Activated CD4-positive, alpha-beta T cell treated with anti-CD3 and anti-CD28 coated beads for 48 hours (primary cell): ENCODE measurements at regions not wholly inside any gene's neighbourhood (a gene's known extent, or its start where the extent isn't known, plus 50 kb on each side); places are given as distances from the start of the nearest gene placed in this dataset.

Source experiments
- DNase-seq: peaks from one replicate; pipeline ENCODE4 v3.0.0-alpha.2; 2020

DNA sequence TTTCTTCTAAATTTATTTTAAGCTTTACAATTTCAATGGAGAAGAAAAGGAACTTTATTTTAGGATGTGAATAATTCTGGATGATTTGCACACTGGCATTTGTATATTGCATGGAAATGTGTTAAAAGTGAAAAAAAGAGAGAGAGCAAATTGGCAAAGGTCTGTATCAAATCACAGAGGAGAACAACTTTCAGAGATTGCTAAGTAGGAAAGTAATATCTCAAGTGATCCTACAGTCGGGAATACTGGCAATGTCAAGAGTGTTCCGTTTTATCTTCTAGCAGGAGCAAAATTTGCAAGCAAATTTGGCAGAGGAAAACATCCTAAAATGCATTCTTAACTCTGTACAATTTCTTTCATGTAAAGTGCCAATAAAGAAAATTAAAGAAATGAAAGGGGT lies 97.1 kb upstream of the TMC3 start:
- DNase-seq = no peak

DNA sequence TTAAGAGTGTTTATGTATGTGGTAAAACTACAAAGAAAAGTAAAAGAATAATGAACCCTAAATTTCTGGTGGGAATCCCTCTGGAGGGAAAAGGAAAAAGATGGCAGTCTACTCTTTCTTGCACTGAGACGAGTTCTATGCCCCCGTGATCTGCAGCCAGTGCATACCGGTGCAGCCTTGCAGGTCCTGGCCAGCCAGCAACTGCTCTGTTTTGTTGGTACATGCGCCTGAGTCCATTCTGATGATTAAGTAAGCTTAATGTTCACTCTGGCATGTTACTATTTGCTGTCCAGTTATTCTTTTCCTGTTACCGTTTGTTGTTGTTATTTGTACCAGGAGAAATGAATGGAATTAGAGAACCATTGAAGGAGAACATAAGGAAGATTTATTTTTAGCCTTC lies 95.1 kb upstream of the TMC3 start:
- DNase-seq = no peak

DNA sequence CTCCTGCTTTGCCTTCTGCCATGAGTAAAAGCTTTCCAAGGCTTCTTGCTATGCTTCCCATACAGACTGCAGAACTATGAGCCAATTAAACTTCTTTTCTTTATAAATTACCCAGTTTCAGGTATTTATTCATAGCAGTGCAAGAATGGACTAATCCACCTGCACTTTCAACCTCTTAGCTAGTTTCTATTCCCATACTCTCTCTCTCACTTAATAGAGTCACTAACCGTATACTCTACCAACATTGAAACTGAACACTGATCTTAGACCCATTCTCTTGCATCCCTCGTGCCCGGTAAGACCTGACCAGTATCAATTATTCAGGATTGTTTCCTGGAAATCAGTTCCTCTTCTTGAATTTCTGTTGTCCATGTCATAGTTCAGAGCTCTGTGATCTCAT lies 92.7 kb upstream of the TMC3 start:
- no peak for DNase-seq

DNA sequence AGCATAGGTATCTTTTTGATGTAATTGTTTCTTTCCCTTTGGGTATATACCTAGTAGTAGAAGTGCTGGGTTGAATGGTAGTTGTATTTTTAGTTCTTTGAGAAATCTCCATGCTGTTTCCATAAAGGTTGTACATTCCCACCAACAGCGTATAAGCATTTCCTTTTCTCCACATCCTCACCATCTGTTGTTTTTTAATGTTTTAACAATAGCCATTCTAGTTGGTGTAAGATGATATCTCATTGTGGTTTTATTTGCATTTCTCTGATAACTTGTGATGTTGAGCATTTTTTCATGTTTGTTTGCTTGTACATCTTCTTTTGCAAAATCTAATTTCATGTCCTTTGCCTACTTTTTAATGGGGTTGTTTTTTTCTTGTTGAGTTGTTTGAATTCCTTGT lies 80.0 kb upstream of the TMC3 start:
- DNase-seq = no peak

DNA sequence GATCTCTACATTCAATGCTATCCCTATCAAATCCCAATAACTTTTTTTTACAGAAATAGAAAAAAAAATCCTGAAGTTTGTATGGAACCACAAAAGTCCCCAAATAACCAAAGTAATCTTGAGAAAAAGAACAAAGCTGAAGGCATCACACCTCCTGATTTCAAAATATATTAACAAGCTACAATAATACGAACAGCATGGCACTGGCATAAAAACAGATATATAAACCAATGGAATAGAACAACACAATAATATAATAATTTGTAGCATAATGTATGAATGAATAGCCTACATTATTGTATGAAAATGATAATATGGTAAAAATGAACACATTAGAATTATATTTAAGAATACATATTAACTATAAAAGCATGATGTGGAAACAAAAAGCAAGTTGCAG lies 76.7 kb upstream of the TMC3 start:
- no peak for DNase-seq

DNA sequence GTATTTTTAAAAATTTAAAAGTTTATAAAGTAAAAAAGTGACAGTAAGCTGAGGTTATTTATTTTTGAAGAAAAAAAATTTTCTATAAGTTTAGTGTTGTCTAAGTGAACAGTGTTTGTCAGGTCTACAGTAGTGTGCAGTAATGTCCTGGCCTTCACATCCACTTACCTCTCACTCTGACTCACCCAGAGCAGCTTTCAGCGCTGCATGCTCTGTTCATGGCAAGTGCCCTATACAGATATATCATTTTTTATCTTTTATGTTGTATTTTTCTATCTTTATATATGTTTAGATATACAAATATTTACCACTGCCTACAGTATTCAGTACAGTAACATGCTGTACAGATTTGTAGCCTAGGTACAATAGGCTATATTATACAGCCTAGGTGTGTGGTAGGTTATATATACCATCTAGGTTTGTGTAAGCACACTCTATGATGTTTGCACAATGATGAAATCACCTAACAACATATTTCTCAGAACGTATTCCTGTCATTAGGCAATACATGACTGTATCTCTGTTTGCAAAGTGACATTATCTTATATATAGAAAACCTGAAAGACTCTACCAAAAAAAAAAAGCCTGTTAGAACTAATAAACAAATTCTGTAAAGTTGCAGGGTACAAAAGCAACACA lies 75.9 kb upstream of the TMC3 start:
- no peak for DNase-seq

DNA sequence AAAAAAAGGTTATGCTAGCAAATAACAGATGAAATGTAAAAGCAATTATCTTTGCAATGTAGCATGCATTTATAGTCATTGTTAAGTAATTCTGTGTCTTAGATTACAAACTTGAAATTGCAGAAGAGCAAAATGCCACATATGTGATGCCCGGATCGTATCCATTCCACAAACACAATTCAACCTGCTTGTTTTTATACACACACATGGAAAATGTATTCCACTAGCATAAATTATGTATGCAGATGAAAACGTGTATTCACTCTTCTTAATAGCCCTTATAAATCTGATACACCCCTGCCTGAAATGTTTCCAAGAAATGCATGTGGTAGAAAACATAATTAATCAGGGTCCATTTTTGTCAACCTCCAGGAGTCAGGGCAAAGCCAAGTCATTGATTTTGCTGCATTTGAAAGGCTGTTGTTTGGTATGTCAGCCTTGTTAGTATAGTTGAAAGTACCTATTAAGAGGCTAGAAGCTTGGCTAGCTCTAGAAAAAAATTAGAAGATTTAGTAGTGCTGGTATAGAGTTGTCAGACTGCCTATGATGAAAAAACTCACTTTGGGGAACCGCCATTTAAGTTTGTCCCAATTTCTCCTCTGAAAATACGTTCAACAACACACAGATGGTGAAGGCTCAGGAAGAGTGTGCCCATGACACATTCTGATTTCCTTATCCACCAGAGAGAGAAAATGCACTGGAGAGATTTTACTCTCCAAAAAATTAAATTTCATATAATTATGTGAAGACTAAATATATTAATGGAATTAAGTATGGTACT lies 69.2 kb upstream of the TMC3 start:
- no peak for DNase-seq

DNA sequence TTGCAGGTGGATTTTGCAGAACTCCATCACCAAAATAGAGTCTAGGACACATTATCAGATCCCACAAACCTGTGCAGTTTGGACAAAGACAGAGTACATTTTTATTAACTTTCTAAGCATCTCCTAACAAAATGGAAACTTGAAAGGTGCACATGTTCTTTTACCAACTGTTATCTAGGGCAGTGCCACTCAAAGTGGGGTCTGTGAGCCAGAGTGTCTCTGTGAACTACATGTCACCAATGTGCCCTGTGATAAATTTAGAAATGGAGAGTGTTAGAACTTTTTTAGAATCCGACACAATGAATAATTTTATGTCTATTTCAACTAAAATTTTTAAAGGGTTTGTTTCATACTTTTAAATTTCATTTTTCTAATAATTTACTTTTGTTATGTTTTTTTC lies 68.4 kb upstream of the TMC3 start:
- DNase-seq = no peak

DNA sequence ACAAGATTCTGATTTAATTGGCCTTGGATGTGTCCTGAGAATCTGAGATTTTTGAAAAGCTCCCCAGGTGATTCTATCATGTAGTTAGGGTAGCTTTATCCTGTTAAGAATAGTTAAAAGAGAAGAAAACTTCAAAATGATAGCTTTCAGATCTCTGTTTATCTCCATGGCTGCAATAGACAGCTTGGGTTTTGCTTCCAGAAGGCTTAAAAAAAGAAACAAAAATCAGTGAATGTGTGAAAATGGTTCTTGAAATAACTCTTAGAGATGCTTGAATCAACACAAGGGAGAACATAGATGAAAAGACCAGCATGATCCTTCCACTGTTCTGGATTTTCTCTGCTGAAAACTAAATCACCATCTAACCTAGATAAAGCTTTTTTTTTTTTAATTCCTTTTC lies 60.8 kb upstream of the TMC3 start:
- DNase-seq = no peak

DNA sequence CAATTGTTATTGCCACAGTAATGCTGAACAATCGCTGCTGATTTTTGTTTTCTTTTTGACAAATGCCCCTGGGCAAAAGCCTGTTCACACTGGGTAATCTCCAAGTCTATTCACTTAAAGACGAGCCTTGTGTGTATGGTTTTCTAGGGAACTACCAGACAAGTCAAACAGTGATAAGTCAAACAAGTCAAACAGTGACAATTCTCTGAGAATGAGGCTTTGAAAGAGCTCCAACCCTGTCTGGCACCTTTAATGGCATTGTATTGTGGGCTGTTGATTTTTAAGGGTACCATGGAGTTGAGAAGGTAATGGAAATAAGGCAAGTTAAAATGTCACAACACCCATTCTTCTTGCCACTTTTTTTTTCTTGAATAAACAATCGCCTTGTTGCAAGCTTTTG lies 59.4 kb upstream of the TMC3 start:
- no peak for DNase-seq

DNA sequence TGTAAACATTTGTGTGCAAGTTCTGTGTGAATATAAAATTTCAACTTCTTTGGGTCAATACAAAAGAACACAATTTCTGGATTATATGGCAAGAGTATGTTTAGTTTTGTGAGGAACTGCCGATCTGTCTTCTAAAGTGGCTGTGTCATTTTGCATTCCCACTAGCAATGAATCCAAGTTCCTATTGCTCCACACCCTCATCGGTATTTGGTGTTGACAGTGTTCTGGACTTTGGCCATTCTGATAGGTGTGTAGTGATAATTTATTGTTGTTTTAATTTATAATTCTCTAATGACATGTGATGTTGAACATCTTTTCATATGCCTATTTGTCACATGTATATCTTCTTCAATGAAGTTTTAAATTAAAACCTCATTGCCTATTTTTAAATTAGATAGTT lies 58.2 kb upstream of the TMC3 start:
- no peak for DNase-seq

DNA sequence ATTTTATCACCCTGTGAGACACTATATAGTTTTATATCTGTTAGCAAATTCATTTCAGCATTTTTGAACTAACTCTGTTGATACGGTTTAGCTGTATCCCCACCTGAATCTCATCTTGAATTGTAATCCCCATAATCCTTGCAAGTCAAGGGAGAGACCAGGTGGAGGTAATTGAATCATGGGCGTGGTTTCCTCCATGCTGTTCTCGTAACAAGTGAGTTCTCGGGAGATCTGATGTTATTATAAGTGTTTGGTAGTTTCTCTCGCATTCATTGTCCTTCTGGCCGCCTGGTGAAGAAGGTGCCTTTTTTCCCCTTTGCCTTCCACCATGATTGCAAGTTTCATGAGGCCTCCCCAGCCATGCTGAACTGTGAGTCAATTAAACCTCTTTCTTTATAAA lies 53.2 kb upstream of the TMC3 start:
- no peak for DNase-seq

DNA sequence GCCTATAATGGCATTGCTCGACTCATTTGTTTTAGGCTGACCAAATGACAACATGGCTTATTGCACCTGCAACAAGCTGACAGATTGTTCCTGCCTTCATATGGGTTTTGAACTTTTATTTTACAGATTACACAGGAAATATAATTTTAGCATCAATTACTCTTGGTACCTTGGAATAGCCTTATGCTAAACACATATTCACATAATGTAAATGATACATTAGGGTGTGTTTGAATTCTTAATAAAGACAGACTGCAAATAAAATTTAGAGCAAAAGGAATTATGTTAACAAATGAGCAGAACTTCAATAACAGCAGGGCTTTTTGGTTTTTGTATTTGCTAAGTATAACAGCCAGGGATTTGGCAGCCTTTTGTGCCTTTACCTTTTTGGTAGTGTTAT lies 51.9 kb upstream of the TMC3 start:
- no peak for DNase-seq
